Cerebellar cortex (tissue), 1 donor: ENCODE measurements at regions not wholly inside any gene's neighbourhood (a gene's known extent, or its start where the extent isn't known, plus 50 kb on each side); places are given as distances from the start of the nearest gene placed in this dataset.
"Not testable (repeated sequence)": the region's sequence is repeated elsewhere in the genome, so short reads cannot be mapped to it uniquely, and the experiment has no call there.

Experiments used
- DNase-seq: peaks from one replicate; pipeline ENCODE4 v3.0.0-alpha.2; 2015; ENCODE audit warnings: low spot score

DNA sequence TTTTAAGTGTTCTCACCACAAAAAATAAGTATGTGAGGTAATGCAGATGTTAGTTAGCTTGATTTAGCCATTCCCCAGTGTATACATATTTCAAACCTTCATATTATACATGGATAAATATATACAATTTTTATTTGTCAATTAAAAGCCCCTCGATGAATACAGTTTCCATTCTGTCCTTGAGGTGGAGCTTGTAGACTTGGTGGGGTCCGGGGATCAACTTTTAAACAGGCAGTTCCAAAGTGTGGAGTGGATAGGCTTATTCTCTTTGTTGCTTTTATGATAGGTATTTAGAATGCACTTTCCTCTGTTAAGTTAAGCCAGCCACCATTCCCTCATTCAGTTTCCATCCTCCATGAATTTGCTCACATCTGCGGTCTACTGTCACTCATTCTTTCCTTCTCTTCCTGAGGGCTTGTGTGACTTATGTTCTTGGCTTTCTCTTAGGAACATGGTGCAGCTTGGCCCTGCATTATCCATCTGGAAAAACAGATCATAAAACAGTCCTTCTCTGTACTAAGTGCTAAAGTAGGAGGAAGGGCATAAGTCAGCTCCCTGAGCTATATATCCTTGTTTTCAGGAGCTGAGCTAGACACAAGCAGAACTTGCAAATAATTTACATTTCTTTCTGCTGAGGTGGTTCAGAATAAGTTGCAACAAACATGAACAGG, 149.1 kb downstream of the NFKBIZ start:
- DNase-seq: no peak

- no peak for DNase-seq
Measured at GRCh38 chr3:101999177-101999779, 150.0 kb downstream of the NFKBIZ start.

DNA sequence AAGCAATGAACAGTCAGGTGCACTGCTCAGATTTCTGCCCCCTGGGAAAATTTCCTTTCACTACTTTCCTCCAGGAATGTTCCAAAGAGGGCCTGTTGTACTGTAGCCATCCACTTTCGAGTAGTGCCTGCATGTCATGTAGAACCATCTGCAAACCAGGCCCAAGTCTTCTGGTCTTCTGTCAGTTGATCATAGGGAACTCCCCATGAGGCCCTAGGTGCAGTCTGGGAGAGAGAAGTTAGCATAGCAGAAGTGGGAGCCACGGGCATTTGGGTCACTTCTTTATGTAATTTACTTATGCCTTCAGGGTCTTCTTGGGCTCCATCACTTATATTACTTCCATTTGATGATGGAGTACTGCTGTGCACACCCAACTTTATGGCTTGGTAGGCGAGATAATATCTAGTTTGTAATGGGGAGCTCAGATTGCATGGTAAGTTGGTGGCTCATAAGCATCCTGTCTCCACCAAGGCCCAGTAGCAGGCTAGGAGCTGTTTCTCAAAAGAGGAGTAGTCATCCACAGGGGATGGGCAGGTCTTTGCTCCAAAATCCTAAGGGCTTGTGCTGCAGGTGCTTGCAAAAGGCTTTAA, 151.4 kb downstream of the NFKBIZ start:
- DNase-seq: no peak

- no peak for DNase-seq
Measured at GRCh38 chr3:102002056-102002455, 152.7 kb downstream of the NFKBIZ start.

DNA sequence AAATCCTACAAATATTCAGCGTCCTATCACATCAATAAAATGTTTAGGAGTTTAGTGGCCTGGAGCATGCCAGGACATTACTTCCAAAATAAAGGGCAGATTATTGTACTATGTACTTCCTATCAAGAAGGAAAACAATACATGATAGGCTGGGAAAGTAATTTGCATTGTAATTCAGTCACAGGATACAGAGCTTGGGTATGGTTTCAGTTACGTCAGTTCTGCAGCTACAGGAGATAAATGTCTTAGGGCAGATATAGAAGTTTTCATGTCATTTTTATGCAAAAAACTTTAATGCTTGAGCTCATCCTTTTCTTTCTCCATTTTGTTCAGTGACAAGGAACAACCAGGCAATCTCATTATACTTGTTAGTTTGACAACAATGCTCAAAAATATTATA, 155.2 kb downstream of the NFKBIZ start:
- no peak for DNase-seq

DNA sequence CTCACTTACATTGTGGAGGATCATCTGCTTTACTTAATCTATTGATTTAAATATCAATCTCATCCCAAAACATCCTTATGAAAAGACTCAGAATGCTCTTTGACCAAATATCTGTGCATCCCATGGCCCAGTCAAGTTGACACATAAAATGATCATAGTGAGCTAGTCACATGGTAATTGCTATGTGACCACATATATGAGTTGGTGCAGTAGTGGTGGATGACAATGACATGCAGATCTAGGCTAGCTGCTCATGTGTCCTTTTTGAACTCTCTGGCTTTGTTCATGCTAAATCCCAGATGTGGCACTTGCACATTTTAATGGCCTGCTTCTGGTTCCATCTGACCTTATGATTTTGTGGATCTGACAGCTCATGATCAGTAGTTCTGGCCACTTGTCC, 156.2 kb downstream of the NFKBIZ start:
- no peak for DNase-seq

DNA sequence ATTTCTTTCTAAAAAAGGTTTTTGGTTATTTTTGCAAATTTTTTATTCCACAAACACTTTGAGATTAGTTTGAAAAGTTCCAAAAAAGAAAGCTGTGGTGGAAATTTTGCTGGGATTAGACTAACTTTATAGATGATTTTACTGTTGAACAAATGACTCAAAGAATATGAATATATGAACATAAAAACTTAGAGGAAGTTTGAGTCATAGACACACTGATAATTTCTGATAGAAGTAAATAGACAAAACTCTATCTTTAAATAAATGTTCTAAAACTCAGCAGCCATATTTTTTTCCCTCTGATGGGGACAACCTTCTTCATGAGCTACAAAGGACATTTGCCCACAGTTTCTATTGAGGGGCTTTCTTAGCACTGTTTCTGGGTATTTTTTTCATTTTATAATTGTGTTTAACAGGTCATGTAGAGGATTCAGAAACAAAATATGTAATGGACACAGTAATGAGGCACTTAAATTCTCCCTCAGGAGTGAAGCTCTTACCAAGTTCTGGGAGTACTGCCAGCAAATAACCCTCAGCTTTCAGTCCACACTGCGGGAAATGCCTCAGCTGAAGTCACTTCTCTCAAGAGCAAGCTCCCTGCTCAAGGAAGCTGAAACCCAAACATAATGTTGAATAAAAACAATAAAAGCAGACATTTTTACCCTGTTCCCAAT, 157.6 kb downstream of the NFKBIZ start:
- peak; percentile 7 for DNase-seq

DNA sequence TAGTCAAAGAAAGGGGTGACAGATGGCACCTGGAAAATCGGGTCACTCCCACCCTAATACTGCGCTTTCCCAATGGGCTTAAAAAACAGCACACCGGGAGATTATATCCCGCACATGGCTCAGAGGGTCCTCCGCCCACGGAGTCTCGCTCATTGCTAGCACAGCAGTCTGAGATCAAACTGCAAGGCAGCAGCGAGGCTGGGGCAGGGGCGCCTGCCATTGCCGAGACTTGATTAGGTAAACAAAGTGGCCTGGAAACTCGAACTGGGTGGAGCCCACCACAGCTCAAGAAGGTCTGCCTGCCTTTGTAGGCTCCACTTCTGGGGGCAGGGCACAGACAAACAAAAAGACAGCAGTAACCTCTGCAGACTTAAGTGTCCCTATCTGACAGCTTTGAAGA, 159.1 kb downstream of the NFKBIZ start:
- DNase-seq: not testable (repeated sequence)

DNA sequence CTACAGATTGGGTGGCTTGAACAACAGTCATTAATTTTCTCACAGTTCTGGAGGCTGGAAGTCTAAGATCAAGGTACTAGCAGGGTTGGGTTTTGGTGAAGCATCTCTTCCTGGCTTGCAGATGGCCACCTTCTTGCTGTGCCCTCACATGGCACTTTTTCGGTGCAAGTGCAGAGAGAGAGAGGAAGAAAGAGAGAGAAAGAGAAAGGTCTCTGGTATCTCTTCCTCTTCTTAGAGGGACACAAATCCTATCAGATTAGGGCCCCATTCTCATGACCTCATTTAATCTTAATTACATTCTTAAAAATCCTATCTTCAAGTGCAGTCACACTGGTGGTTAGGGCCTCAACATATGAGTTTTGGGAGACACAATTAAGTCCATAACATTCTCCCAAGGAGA, 167.1 kb downstream of the NFKBIZ start:
- no peak for DNase-seq

DNA sequence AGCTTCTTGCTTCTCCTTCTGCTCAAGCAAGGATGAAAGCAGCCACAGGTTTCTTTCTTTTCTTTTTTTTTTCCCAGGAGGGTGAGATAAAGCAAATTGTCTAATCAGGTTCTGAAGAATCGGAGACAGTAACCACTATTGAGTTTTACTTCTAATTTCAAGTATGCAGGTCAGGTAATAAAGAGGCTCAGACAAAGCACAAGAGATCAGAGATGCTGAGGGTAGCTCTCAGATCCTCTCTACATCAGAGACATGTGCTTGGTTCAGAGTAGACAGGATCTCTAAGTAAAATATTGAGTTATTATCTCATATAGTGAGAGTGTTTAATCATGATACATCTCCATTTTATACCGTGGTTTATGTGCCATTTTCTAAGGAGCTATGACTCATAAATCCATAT, 168.5 kb downstream of the NFKBIZ start:
- no peak for DNase-seq

GRCh38 chr3:102018551-102018950, 169.2 kb downstream of the NFKBIZ start:
- no peak for DNase-seq

DNA sequence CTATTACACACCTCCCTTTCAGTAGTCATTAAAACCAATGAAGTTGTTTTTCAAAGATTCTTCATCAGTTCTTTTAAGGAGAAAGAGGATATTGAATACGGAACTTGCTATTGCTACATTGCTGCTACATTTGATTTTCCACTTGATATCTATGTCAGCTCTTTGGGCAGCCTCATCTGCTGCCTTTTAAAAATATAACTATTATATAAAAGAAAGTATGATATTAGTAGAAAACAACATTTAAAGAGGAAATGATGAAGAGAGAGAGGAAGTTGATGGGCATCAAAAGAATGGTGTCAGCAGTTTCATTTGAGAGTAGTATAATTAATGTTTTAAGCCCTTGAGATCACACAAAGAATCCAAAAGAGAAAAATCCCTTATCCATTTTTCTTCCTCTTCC, 171.4 kb downstream of the NFKBIZ start:
- DNase-seq: no peak

DNA sequence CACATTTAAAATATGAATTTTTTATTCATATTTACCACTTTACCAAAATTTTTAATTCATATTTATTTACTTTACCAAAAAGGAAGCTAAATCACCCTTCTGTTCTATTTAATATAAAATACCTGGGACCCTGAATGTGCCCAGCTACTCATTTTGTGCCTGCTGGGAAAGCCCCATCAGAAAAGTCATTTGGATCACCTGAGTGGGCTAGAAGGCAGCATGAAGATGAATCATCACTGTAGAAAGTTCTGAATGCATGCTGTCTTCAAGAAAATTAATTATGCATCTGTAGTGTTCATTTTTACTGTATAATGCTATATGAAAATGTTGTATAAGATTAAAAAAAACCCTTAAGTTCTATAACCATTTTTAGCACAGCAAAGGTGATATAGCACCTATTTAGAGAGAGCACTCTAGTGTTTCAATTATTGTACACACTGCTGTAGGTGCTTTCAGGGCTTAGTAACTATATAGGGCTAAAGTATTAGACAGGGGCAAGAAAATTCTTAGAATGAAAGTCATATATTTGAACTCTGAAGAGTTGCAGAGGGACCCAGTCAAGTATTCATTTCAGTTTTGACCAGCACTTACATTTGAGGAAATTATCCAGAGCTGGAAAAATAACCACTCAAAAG, 175.1 kb downstream of the NFKBIZ start:
- no peak for DNase-seq

- no peak for DNase-seq
Measured at GRCh38 chr3:102025606-102026270, 176.4 kb downstream of the NFKBIZ start.

DNA sequence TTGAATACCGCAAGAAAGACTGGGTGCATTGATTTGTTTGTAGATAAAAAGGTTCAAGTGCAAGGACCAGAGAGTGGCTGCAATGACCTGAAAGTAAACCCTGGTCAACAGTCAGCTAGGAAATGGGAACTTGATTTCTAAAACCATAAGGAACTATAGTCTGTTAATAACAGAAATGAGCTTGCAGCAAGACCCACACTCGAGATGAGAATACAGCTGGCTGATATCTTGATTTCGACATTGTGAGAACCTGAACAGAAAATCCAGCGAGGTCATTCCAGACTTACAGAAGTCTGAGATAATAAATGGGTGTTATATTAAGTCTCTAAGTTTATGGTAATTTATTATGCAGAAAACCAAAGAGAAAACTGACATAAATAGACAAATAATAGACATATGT, 177.3 kb downstream of the NFKBIZ start:
- no peak for DNase-seq

GRCh38 chr3:102030661-102031060, 181.3 kb downstream of the NFKBIZ start:
- DNase-seq: no peak

DNA sequence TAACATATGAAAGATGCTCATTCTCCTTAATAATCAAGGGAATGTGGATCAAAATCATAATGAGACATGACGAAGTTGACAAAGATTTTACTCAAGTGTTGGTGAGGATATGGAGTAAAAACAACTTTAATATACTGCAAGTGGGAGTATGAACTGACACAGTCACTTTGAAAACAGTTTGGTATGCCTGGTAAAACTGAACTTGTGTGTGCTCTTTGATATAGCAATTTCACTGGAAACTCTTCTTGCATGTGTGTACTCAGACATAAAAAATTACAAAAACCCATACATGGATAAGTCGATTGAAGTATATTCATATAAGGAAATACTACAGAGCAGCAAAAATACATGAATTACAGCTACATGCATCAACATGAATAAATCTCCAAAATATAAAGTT, 182.5 kb downstream of the NFKBIZ start:
- no peak for DNase-seq

- no peak for DNase-seq
Measured at GRCh38 chr3:102032491-102033383, 183.4 kb downstream of the NFKBIZ start.

DNA sequence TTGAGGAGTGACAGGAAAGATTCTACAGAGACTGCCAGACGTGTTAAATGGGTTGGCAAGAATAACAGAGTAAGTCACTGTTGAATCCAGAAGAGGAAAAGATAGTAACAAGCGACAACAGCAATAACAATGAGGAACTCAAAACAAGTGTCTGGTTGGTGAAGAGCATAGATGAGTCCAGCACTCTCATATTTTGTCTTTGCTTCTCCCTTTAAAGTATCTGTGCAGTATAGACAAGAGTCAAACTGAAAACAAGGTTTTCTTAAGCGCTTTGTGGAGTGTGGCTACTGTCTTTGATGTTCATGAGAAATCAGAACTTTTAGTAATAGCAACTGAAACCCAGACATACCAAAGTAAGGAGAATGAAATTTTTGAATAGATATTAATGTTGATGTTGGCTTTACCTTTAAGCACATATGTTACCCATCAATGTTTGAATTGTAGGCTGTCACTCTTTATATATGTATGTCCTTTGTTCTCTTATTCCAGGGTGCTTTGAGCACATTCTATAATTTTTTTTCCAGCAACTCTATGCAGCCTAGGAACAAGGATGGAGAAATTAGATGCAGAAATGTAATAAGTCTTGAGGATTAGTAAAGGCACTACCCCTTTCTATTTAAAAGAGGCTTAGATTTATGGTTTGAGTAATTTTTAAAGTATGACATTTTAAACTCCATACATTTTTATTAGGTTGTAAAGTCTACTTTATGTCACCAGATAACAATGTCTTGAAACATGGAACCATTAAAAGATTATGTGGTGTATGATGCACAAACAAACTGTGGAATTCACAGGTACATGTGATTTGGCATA, 185.5 kb downstream of the NFKBIZ start:
- no peak for DNase-seq

GRCh38 chr3:102036017-102036416, 186.7 kb downstream of the NFKBIZ start:
- DNase-seq: no peak
